H9 (cell line): ENCODE measurements at regions not wholly inside any gene's neighbourhood (a gene's known extent, or its start where the extent isn't known, plus 50 kb on each side); places are given as distances from the start of the nearest gene placed in this dataset.

Experiments used
- DNase-seq: peaks from one replicate; pipeline ENCODE4 v3.0.0-alpha.2; 2017
- H2AFZ ChIP-seq: one replicate; pipeline ENCODE4 v1.6.1; 2013; ENCODE audit warnings: mild to moderate bottlenecking, low read length, control low read depth, moderate library complexity
- H2AK5ac ChIP-seq: 2 replicates; pipeline ENCODE4 v1.6.1; 2013; ENCODE audit warnings: low read length, control low read depth, mixed read lengths; ENCODE audit not compliant: insufficient read length
- H2BK120ac ChIP-seq: one replicate; pipeline ENCODE4 v1.6.1; 2013; ENCODE audit warnings: low read depth, mild to moderate bottlenecking, low read length, control low read depth, inconsistent platforms; ENCODE audit not compliant: poor library complexity, severe bottlenecking
- H2BK12ac ChIP-seq: 2 replicates; pipeline ENCODE4 v1.6.1; 2013; ENCODE audit warnings: low read length, control low read depth, mixed read lengths, low read depth; ENCODE audit not compliant: insufficient read length
- H2BK15ac ChIP-seq: 2 replicates; pipeline ENCODE4 v1.6.1; 2013; ENCODE audit warnings: low read depth, low read length, control low read depth
- H2BK20ac ChIP-seq: one replicate; pipeline ENCODE4 v1.6.1; 2013; ENCODE audit warnings: low read depth, mild to moderate bottlenecking, low read length, control low read depth, inconsistent platforms; ENCODE audit not compliant: poor library complexity, severe bottlenecking
- H2BK5ac ChIP-seq: 2 replicates; pipeline ENCODE4 v1.6.1; 2013; ENCODE audit warnings: low read length, control low read depth, mixed read lengths; ENCODE audit not compliant: insufficient read length
- H3K14ac ChIP-seq: 2 replicates; pipeline ENCODE4 v1.6.1; 2013; ENCODE audit warnings: low read length, control low read depth; ENCODE audit not compliant: insufficient read depth
- H3K18ac ChIP-seq: 2 replicates; pipeline ENCODE4 v1.6.1; 2013; ENCODE audit warnings: low read depth, mild to moderate bottlenecking, mixed read lengths, low read length, control low read depth; ENCODE audit not compliant: insufficient read length
- H3K23ac ChIP-seq: 2 replicates; pipeline ENCODE4 v1.6.1; 2013; ENCODE audit warnings: low read length, control low read depth, mixed read lengths, low read depth; ENCODE audit not compliant: insufficient read length
- H3K23me2 ChIP-seq: 2 replicates; pipeline ENCODE4 v1.6.1; 2013; ENCODE audit warnings: low read depth, mild to moderate bottlenecking, mixed read lengths, low read length, control low read depth; ENCODE audit not compliant: insufficient read length, poor library complexity, severe bottlenecking
- H3K27ac ChIP-seq: 2 replicates; pipeline ENCODE4 v1.5.1; 2013; ENCODE audit warnings: low read length, control low read depth, mixed read lengths, low read depth; ENCODE audit not compliant: insufficient read length
- H3K27me3 ChIP-seq: 2 replicates; pipeline ENCODE4 v1.6.1; 2013; ENCODE audit warnings: low read length, control low read depth, inconsistent platforms; ENCODE audit not compliant: insufficient read depth
- H3K4ac ChIP-seq: 2 replicates; pipeline ENCODE4 v1.6.1; 2013; ENCODE audit warnings: low read depth, mild to moderate bottlenecking, control low read depth, inconsistent platforms, low read length, moderate library complexity
- H3K4me1 ChIP-seq: 2 replicates; pipeline ENCODE4 v1.6.1; 2013; ENCODE audit warnings: low read length, control low read depth, inconsistent platforms; ENCODE audit not compliant: insufficient read depth
- H3K4me2 ChIP-seq: 2 replicates; pipeline ENCODE4 v1.6.1; 2013; ENCODE audit warnings: low read length, control low read depth, mixed read lengths; ENCODE audit not compliant: insufficient read length, insufficient read depth
- H3K56ac ChIP-seq: 2 replicates; pipeline ENCODE4 v1.6.1; 2013; ENCODE audit warnings: low read depth, mild to moderate bottlenecking, mixed read lengths, low read length, control low read depth; ENCODE audit not compliant: insufficient read length
- H3K79me1 ChIP-seq: 2 replicates; pipeline ENCODE4 v1.6.1; 2013; ENCODE audit warnings: low read depth, mild to moderate bottlenecking, moderate library complexity, low read length, control low read depth, inconsistent platforms; ENCODE audit not compliant: insufficient read depth, poor library complexity, severe bottlenecking
- H3K79me2 ChIP-seq: 2 replicates; pipeline ENCODE4 v1.6.1; 2013; ENCODE audit warnings: low read length, control low read depth, inconsistent platforms; ENCODE audit not compliant: insufficient read depth
- H3K9ac ChIP-seq: 2 replicates; pipeline ENCODE4 v1.6.1; 2013; ENCODE audit warnings: low read length, control low read depth, mixed read lengths; ENCODE audit not compliant: insufficient read length; ENCODE audit errors: extremely low read depth
- H3K9me3 ChIP-seq: one replicate; pipeline ENCODE4 v1.6.1; 2013; ENCODE audit warnings: low read depth, low read length, inconsistent platforms; ENCODE audit not compliant: control insufficient read depth
- H3T11ph ChIP-seq: one replicate; pipeline ENCODE4 v1.6.1; 2013; ENCODE audit warnings: mild to moderate bottlenecking, low read length, control low read depth, inconsistent platforms
- H4K20me1 ChIP-seq: one replicate; pipeline ENCODE4 v1.6.1; 2013; ENCODE audit not compliant: control insufficient read depth, insufficient read length, insufficient read depth
- H4K5ac ChIP-seq: 2 replicates; pipeline ENCODE4 v1.6.1; 2013; ENCODE audit warnings: low read depth, mild to moderate bottlenecking, mixed read lengths, low read length, control low read depth; ENCODE audit not compliant: insufficient read length
- H4K8ac ChIP-seq: replicated peaks from 2 replicates; pipeline ENCODE4 v1.6.1; 2013; ENCODE audit warnings: low read length, control low read depth, mixed read lengths, low read depth; ENCODE audit not compliant: insufficient read length
- H4K91ac ChIP-seq: 2 replicates; pipeline ENCODE4 v1.6.1; 2013; ENCODE audit warnings: low read depth, mild to moderate bottlenecking, moderate library complexity, mixed read lengths, low read length, control low read depth; ENCODE audit not compliant: insufficient read length
- H3K27ac Mint-ChIP-seq, 3 experiments: 2 replicates in 2 of 3; 3 replicates in 1 of 3; pipeline ENCODE4 v1.8.0; 2020 to 2021; ENCODE audit warnings: mixed read lengths in 3 of 3, mild to moderate bottlenecking in 1 of 3, moderate library complexity in 1 of 3
- H3K27me3 Mint-ChIP-seq: 2 replicates; pipeline ENCODE4 v1.8.0; 2021; ENCODE audit warnings: low read depth, mild to moderate bottlenecking, moderate library complexity, mixed read lengths
- H3K36me3 Mint-ChIP-seq, 3 experiments: 2 replicates in 2 of 3; 3 replicates in 1 of 3; pipeline ENCODE4 v1.8.0; 2020 to 2021; ENCODE audit warnings: low read depth in 3 of 3, mixed read lengths in 3 of 3; ENCODE audit not compliant: insufficient read depth in 1 of 3
- H3K4me1 Mint-ChIP-seq, 2 experiments: 2 replicates each; pipeline ENCODE4 v1.8.0; 2020; ENCODE audit warnings: mixed read lengths in 2 of 2
- H3K4me3 Mint-ChIP-seq, 2 experiments: 2 replicates in 1 of 2; 3 replicates in 1 of 2; pipeline ENCODE4 v1.8.0; 2020 to 2021; ENCODE audit warnings: mild to moderate bottlenecking in 2 of 2, mixed read lengths in 2 of 2, moderate library complexity in 1 of 2
- H3K9me3 Mint-ChIP-seq, 2 experiments: 2 replicates in 1 of 2; 3 replicates in 1 of 2; pipeline ENCODE4 v1.8.0; 2020; ENCODE audit warnings: mild to moderate bottlenecking in 2 of 2, mixed read lengths in 2 of 2, moderate library complexity in 1 of 2
- CTCF ChIP-seq: fragments of 200-600 bp; sonication (generic); conservative IDR thresholded peaks from 3 replicates; pipeline ENCODE4 v1.8.0; 2021; ENCODE audit warnings: antibody characterized with exemption, mild to moderate bottlenecking
- WGBS: extraction: QIAGEN DNeasy Blood & Tissue Kit; methylation state at CpG from one replicate; pipeline ENCODE4 v1.1.7; 2013; ENCODE audit warnings: missing lambda C conversion rate, low lambda C conversion rate, mixed read lengths; ENCODE audit not compliant: insufficient read length; ENCODE audit errors: extremely low coverage; 5-methylcytosine and 5-hydroxymethylcytosine counted together

- no peak overlapping the region for H2AFZ ChIP-seq
- H3K27ac Mint-ChIP-seq = no peak overlapping the region
Observed at GRCh38 chr16:49116873-49117272, 164.8 kb downstream of the CBLN1 start.

More at GRCh38 chr16:49116873-49117272, 164.8 kb downstream of the CBLN1 start:
- H3K9ac ChIP-seq = no peak overlapping the region
- H3K27me3 ChIP-seq = no peaks in the 10 kb centered on the region
- DNase-seq = no peak
- WGBS = no CpG with 5 or more reads among the region's 7 CpGs
- H4K20me1 ChIP-seq = no peaks in the 10 kb centered on the region
- no peak overlapping the region for H2BK20ac ChIP-seq
- no peak overlapping the region for H2AK5ac ChIP-seq
- H3K18ac ChIP-seq = no peak overlapping the region
- H3K79me2 ChIP-seq = no peaks in the 10 kb centered on the region
- Mint-ChIP-seq H3K4me1 (peaks cover 14 to 18% of the 10 kb centered on the region in 2 experiments), H3K9me3 (no peaks in the 10 kb centered on the region), H3K27me3 (peaks cover 14% of the 10 kb centered on the region), H3K4me3 (no peak overlapping the region), H3K36me3 (no peaks in the 10 kb centered on the region)
- no peak overlapping the region for H4K8ac ChIP-seq
- no peak overlapping the region for H2BK120ac ChIP-seq
- no peak overlapping the region for H2BK12ac ChIP-seq
- no peak overlapping the region for H3K4me2 ChIP-seq
- no peak overlapping the region for H3K56ac ChIP-seq
- H4K5ac ChIP-seq = no peak overlapping the region
- no peaks in the 10 kb centered on the region for H3K79me1 ChIP-seq
- no peak overlapping the region for H3K23ac ChIP-seq
- H3K23me2 ChIP-seq = no peaks in the 10 kb centered on the region
- H3K14ac ChIP-seq = no peak overlapping the region
- TF ChIP-seq CTCF = no peak
- H3K27ac ChIP-seq = no peak overlapping the region
- H2BK5ac ChIP-seq = no peak overlapping the region
- no peaks in the 10 kb centered on the region for H3K9me3 ChIP-seq
- H2BK15ac ChIP-seq = no peak overlapping the region
- no peak overlapping the region for H3T11ph ChIP-seq
- no peak overlapping the region for H4K91ac ChIP-seq
- no peaks in the 10 kb centered on the region for H3K4me1 ChIP-seq
- H3K4ac ChIP-seq = no peak overlapping the region
